T-helper 2 cell treated with Interferon-gamma antibody and Interleukin-4, amounts not matched to agents 100 ng/mL and 5 ng/mL, for 36 hours (primary cell): ENCODE measurements at regions not wholly inside any gene's neighbourhood (a gene's known extent, or its start where the extent isn't known, plus 50 kb on each side); places are given as distances from the start of the nearest gene placed in this dataset.
"Not testable (repeated sequence)": the region's sequence is repeated elsewhere in the genome, so short reads cannot be mapped to it uniquely, and the experiment has no call there.

ENCODE experiments used
- intact Hi-C: fragments of 100-400 bp; cut with micrococcal nuclease; formaldehyde crosslinking; loops from one replicate; pipeline ENCODE4 v1.15.1; 2023

GRCh38 chr13:73815796-73816195 lies 318.4 kb downstream of the KLF12 start:
- intact Hi-C loops: no loop called here

- intact Hi-C loops: no loop called here
These were observed 323.6 kb downstream of the KLF12 start for GRCh38 chr13:73810647-73811046.

GRCh38 chr13:73809561-73809960 lies 324.6 kb downstream of the KLF12 start:
- intact Hi-C loops: no loop called here

- intact Hi-C loops: no loop called here
These were observed 325.9 kb downstream of the KLF12 start for GRCh38 chr13:73808318-73808717.

GRCh38 chr13:73805326-73805958 lies 328.8 kb downstream of the KLF12 start:
- intact Hi-C loops: not testable (repeated sequence)

- intact Hi-C loops: no loop called here
These were observed 330.2 kb downstream of the KLF12 start for GRCh38 chr13:73803997-73804396.

GRCh38 chr13:73800011-73800410 lies 334.2 kb downstream of the KLF12 start:
- intact Hi-C loops: no loop called here

- intact Hi-C loops: no loop called here
These were observed 339.4 kb downstream of the KLF12 start for GRCh38 chr13:73794755-73795154.

- intact Hi-C loops: no loop called here
These were observed 340.8 kb downstream of the KLF12 start for GRCh38 chr13:73793361-73793760.

- intact Hi-C loops: no loop called here
These were observed 341.4 kb downstream of the KLF12 start for GRCh38 chr13:73792796-73793195.

- intact Hi-C loops: no loop called here
These were observed 351.5 kb downstream of the KLF12 start for GRCh38 chr13:73782450-73783449.

- intact Hi-C loops: no loop called here
These were observed 352.8 kb downstream of the KLF12 start for GRCh38 chr13:73781384-73781783.

- intact Hi-C loops: no loop called here
These were observed 354.3 kb downstream of the KLF12 start for GRCh38 chr13:73779881-73780280.

- intact Hi-C loops: no loop called here
These were observed 355.9 kb downstream of the KLF12 start for GRCh38 chr13:73778242-73778864.

GRCh38 chr13:73777134-73777533 lies 357.1 kb downstream of the KLF12 start:
- intact Hi-C loops: no loop called here

- intact Hi-C loops: no loop called here
These were observed 357.9 kb downstream of the KLF12 start for GRCh38 chr13:73776151-73776785.

GRCh38 chr13:73773168-73773549 lies 361.0 kb downstream of the KLF12 start:
- intact Hi-C loops: no loop called here

- intact Hi-C loops: no loop called here
These were observed 361.6 kb downstream of the KLF12 start for GRCh38 chr13:73772449-73773167.

- intact Hi-C loops: loop anchor here (2.0 to 5.0 kb wide), 3 partner anchors 53 to 1449 kb away; no protein-coding TSS in a partner anchor
These were observed 366.4 kb downstream of the KLF12 start for GRCh38 chr13:73767747-73768315.

- intact Hi-C loops: loop anchor here (2.0 to 5.0 kb wide), 3 partner anchors 52 to 1450 kb away; no protein-coding TSS in a partner anchor
These were observed 366.9 kb downstream of the KLF12 start for GRCh38 chr13:73767191-73767741.
